SU-DHL-6 (cell line): ENCODE measurements at regions not wholly inside any gene's neighbourhood (a gene's known extent, or its start where the extent isn't known, plus 50 kb on each side); places are given as distances from the start of the nearest gene placed in this dataset.

Experiments
- H2AFZ ChIP-seq: fragments of 200-600 bp; sonication (generic); 2 replicates; pipeline ENCODE4 v1.6.1; 2014; ENCODE audit warnings: low read depth, mild to moderate bottlenecking, moderate library complexity, mixed read lengths, antibody characterized with exemption, low read length; ENCODE audit not compliant: severe bottlenecking
- H3F3A ChIP-seq: fragments of 200-600 bp; shearing (Covaris generic); 2 replicates; pipeline ENCODE4 v1.6.0; 2016; ENCODE audit warnings: antibody characterized with exemption, mild to moderate bottlenecking; ENCODE audit not compliant: insufficient read depth
- H3K27ac ChIP-seq: fragments of 200-600 bp; sonication (generic); 2 replicates; pipeline ENCODE4 v1.5.1; 2016; ENCODE audit warnings: low read depth, mild to moderate bottlenecking, low read length, moderate library complexity, mixed read lengths
- H3K27me3 ChIP-seq: fragments of 200-600 bp; sonication (generic), shearing (Covaris generic); 2 replicates; pipeline ENCODE4 v1.6.0; 2014; ENCODE audit warnings: mild to moderate bottlenecking, low read length
- H3K36me3 ChIP-seq: fragments of 200-600 bp; sonication (generic); 2 replicates; pipeline ENCODE4 v1.6.1; 2014; ENCODE audit warnings: mild to moderate bottlenecking, low read length, mixed read lengths
- H3K4me2 ChIP-seq: fragments of 300-600, 200-600 bp; shearing (Covaris generic), sonication (generic); 2 replicates; pipeline ENCODE4 v1.6.0; 2014; ENCODE audit warnings: low read length, low read depth, mild to moderate bottlenecking; ENCODE audit not compliant: poor library complexity, severe bottlenecking
- H3K4me3 ChIP-seq: fragments of 200-600 bp; sonication (generic); 2 replicates; pipeline ENCODE4 v1.5.1; 2014; ENCODE audit warnings: antibody characterized with exemption, low read length, mild to moderate bottlenecking, mixed read lengths; ENCODE audit not compliant: insufficient read depth, poor library complexity, severe bottlenecking
- H3K79me2 ChIP-seq: fragments of 200-600 bp; sonication (generic); 2 replicates; pipeline ENCODE4 v1.6.1; 2014; ENCODE audit warnings: mild to moderate bottlenecking, low read length, moderate library complexity; ENCODE audit not compliant: insufficient read depth
- H3K9ac ChIP-seq: fragments of 200-600 bp; sonication (generic); 2 replicates; pipeline ENCODE4 v1.7.0; 2014; ENCODE audit warnings: mild to moderate bottlenecking, low read length
- H3K9me2 ChIP-seq: fragments of 200-600 bp; sonication (generic); replicated peaks from 2 replicates; pipeline ENCODE4 v1.6.1; 2014; ENCODE audit warnings: low read length; ENCODE audit not compliant: insufficient read depth
- H3K9me3 ChIP-seq: fragments of 200-600 bp; sonication (generic); 2 replicates; pipeline ENCODE4 v1.6.1; 2014; ENCODE audit warnings: low read length, mixed read lengths; ENCODE audit not compliant: insufficient read depth
- H4K20me1 ChIP-seq: fragments of 200-600 bp; sonication (generic); 2 replicates; pipeline ENCODE4 v1.6.1; 2014; ENCODE audit warnings: low read depth, mild to moderate bottlenecking, antibody characterized with exemption, low read length, moderate library complexity, mixed read lengths
- CTCF ChIP-seq: fragments of 200-600 bp; sonication (generic); IDR thresholded peaks from one replicate; pipeline ENCODE4 v1.5.1; 2017; ENCODE audit warnings: antibody characterized with exemption, mild to moderate bottlenecking, low read length, moderate library complexity; ENCODE audit not compliant: insufficient read depth, poor library complexity, severe bottlenecking
- EZH2phosphoT487 ChIP-seq: fragments of 200-600 bp; sonication (generic), shearing (Covaris generic); conservative IDR thresholded peaks from 2 replicates; pipeline ENCODE4 v1.6.1; 2018; ENCODE audit warnings: mild to moderate bottlenecking, antibody characterized with exemption, low read length, moderate library complexity, mixed read lengths

- H4K20me1 ChIP-seq = no peaks in the 10 kb centered on the region
- H3K4me2 ChIP-seq = no peak overlapping the region
- no peak overlapping the region for H2AFZ ChIP-seq
- TF ChIP-seq EZH2phosphoT487 (no peak), CTCF (no peak)
- H3K9ac ChIP-seq = no peak overlapping the region
- H3K9me3 ChIP-seq = no peaks in the 10 kb centered on the region
- H3K36me3 ChIP-seq = no peaks in the 10 kb centered on the region
- no peak overlapping the region for H3K27ac ChIP-seq
- no peaks in the 10 kb centered on the region for H3F3A ChIP-seq
- H3K4me3 ChIP-seq = no peak overlapping the region
- no peaks in the 10 kb centered on the region for H3K9me2 ChIP-seq
- no peaks in the 10 kb centered on the region for H3K79me2 ChIP-seq
- no peaks in the 10 kb centered on the region for H3K27me3 ChIP-seq
Observed at GRCh38 chr10:126803394-126803793, 101.8 kb upstream of the DOCK1 start.

- H3K4me3 ChIP-seq = no peak overlapping the region
- no peaks in the 10 kb centered on the region for H3F3A ChIP-seq
- H4K20me1 ChIP-seq = no peaks in the 10 kb centered on the region
- H3K4me2 ChIP-seq = no peak overlapping the region
- TF ChIP-seq CTCF = no peak
- TF ChIP-seq EZH2phosphoT487 = no peak
- H3K27me3 ChIP-seq = no peaks in the 10 kb centered on the region
- no peak overlapping the region for H3K9ac ChIP-seq
- H3K9me2 ChIP-seq = no peaks in the 10 kb centered on the region
- H3K79me2 ChIP-seq = no peaks in the 10 kb centered on the region
- no peaks in the 10 kb centered on the region for H3K36me3 ChIP-seq
- no peaks in the 10 kb centered on the region for H3K9me3 ChIP-seq
- H3K27ac ChIP-seq = no peak overlapping the region
- H2AFZ ChIP-seq = no peak overlapping the region
Observed at GRCh38 chr10:126804396-126804795, 100.8 kb upstream of the DOCK1 start.

- no peaks in the 10 kb centered on the region for H4K20me1 ChIP-seq
- TF ChIP-seq CTCF (no peak), EZH2phosphoT487 (no peak)
- no peak overlapping the region for H3K9ac ChIP-seq
- H3F3A ChIP-seq = no peaks in the 10 kb centered on the region
- H3K27ac ChIP-seq = no peak overlapping the region
- H3K4me3 ChIP-seq = no peak overlapping the region
- H3K36me3 ChIP-seq = no peaks in the 10 kb centered on the region
- H3K4me2 ChIP-seq = no peak overlapping the region
- no peaks in the 10 kb centered on the region for H3K27me3 ChIP-seq
- H3K9me3 ChIP-seq = no peaks in the 10 kb centered on the region
- no peaks in the 10 kb centered on the region for H3K79me2 ChIP-seq
- no peak overlapping the region for H2AFZ ChIP-seq
- no peaks in the 10 kb centered on the region for H3K9me2 ChIP-seq
Observed at GRCh38 chr10:126806498-126806897, 98.7 kb upstream of the DOCK1 start.
